Renal cortical epithelial cell (primary cell): ENCODE measurements at regions not wholly inside any gene's neighbourhood (a gene's known extent, or its start where the extent isn't known, plus 50 kb on each side); places are given as distances from the start of the nearest gene placed in this dataset.
"Not testable (repeated sequence)": the region's sequence is repeated elsewhere in the genome, so short reads cannot be mapped to it uniquely, and the experiment has no call there.

Source experiments
- DNase-seq: peaks from one replicate; pipeline ENCODE4 v3.0.0-alpha.2; 2011; ENCODE audit warnings: low read depth

GRCh38 chr21:32934829-32935228 is 90.9 kb upstream of the OLIG2 start:
- DNase-seq: no peak

- DNase-seq: peak; percentile 33
Measured at GRCh38 chr21:32940079-32941014, 85.4 kb upstream of the OLIG2 start.

GRCh38 chr21:32941263-32941662 is 84.5 kb upstream of the OLIG2 start:
- DNase-seq: no peak

GRCh38 chr21:32946654-32947053 is 79.1 kb upstream of the OLIG2 start:
- DNase-seq: no peak

- DNase-seq: no peak
Measured at GRCh38 chr21:32947736-32948135, 78.0 kb upstream of the OLIG2 start.

DNA sequence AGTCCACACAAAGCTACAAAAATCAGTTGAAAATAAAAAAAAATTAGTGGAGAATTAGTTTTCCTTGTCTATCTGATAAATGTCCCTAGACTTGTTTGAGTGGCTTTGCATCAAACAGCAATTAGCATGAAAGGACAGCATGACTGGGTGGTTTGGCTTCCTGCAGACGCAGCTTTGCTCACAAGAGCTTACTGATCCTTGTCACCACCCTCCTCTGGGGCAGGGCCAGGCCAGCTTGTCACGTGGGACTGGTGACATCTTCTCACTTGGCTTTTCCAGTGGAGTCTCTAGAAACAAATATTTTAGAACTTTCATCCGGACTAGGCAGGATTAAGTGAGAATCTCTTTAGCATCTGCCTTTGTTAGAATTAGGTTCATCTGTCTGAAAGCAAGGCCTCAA is 76.0 kb upstream of the OLIG2 start:
- DNase-seq: no peak

GRCh38 chr21:32951041-32951440 is 74.7 kb upstream of the OLIG2 start:
- DNase-seq: no peak

DNA sequence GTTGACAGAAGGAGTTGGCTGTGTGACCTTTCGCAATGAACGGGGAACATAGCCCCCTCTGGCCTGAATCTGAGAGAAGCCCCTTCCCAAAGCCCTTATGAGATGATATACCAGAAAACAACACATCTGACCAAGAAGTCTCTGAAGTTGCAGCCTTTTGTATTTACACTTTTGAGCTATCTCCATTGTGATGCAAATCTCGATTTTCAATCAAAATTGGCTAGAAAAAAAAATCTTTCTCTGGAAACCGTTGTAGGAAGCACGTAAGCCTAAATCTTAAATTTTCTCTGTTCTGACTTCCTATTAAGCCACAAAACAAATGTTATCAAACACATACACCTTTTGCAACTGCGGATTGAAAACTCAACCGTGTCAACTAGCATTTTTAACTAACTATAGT is 71.4 kb upstream of the OLIG2 start:
- DNase-seq: no peak

GRCh38 chr21:32955311-32956060 is 70.2 kb upstream of the OLIG2 start:
- no peak for DNase-seq

DNA sequence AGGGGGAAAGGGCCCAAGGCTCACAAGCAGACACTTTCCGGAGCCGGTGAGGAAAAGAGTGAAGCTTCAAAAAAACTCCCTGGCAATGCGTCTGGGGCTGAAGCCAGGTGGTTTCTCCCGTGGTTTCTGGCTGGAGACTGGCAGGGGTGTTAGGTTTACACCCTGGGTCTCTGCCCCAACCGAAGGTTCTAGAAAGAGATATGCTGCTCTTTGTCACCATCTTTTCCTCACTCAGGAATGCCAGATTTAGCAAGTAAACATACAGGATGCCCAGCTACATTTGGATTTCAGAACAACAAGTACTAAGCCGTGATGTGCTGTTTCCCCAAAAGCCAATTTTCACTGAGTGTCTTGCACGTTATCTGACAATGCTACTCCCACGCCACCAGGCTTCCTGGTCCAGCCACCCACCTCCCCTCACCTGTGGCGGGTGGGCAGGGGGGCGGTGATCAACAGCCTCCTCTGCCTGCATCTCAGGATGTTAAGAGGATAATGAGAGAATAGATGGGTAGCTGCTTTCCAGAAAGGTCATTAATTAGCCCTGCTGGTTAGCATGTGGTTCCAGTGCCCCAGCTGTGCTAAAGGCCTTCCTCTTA is 69.6 kb upstream of the OLIG2 start:
- no peak for DNase-seq

DNA sequence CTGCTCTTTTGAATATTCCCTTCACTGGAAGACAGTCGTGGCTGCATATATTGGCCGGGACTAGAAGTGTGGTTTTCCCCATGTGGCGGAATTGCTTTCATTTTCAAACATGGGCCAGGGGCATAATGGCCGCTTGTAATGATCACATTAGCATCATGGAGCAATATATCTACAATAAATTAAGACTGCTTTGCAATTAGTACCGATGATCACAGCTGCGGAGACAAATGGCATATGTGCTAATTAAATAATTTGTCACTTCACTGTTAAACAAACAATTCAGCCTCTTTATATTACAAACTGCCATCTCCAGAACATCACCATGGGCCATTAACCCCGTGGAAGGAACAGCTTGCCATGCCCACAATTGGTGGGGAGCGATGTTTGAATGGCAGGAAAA is 68.2 kb upstream of the OLIG2 start:
- DNase-seq: no peak

- DNase-seq: peak; percentile 1
Measured at GRCh38 chr21:32958288-32959002, 67.3 kb upstream of the OLIG2 start.

DNA sequence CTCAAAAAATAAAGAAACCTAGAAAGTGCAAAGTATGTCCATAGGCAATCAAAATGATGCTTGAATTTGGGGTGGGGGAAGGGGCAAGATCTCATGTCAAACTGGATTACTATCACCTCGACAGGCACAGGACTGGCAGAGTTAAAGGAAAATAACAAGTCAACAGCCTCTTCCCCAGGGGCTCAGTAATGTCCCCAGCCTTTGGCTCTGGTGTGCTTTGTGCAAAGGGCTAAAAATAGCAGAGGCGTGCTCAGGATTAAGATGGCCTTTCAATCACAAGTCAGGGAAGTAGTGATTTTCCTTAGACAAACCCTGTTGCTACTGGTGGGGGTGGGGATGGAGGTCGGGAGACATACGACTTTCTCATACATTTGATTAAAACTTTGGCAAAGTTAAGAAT is 63.5 kb upstream of the OLIG2 start:
- no peak for DNase-seq

DNA sequence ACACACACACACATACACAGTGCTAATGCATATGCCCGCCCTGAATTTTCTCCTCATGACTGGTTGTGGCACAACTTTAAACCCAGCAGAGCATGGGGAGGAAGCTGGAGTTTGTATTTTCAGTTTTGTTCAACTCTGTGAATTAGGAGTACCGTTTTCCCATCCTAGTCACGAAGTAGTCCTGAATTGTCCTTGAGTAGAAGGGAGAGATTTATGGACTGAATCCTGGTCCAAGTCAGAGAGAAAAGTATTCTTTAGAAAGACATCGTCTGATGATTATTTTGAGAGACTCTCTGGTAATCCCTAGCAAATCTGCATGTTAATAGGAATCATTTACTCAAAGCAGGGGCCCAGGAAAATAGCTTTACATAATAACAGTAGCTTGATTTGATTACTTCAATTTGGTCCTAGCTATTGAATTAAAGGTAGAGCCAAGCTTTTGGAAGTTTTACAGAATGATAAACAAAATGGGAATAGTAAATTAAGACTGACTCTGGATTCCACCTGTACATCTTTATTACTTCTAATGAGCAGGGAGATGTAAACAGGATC is 60.5 kb upstream of the OLIG2 start:
- DNase-seq: no peak

GRCh38 chr21:32966120-32966519 is 59.6 kb upstream of the OLIG2 start:
- DNase-seq: no peak

- DNase-seq: not testable (repeated sequence)
Measured at GRCh38 chr21:32968103-32968502, 57.6 kb upstream of the OLIG2 start.

GRCh38 chr21:32974653-32975052 is 51.1 kb upstream of the OLIG2 start:
- DNase-seq: no peak

DNA sequence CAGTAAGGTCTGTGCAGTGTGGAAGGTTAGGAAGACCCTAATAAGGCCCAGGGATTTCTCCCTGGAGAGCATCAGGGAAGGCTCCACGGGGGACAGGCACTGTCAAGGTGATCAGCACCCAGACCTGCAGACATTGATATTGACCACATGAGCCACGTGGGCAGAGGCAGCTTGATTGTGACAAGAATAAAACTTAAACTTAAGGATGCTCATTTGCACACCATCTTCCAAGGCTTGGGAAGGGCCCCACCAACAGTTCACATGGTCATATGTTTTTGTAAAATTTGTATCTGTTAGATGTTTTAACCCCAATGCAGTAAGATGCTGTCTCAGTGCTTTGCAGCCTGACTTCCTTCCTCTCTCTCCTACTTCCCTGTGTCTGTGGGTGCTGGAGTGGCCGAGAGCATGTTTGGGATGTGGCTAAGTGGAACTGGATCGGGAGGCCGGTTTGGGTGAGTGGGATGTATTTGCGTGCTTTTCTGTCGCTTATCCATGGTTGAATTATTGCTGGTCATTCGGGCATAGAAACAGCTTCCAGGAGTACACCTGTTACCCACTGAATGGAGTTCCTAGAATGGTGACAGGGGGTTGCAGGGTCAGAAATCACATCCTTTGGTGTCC is 49.8 kb upstream of the OLIG2 start:
- no peak for DNase-seq
